Stimulated activated naive CD4-positive, alpha-beta T cell (primary cell): ENCODE measurements at regions not wholly inside any gene's neighbourhood (a gene's known extent, or its start where the extent isn't known, plus 50 kb on each side); places are given as distances from the start of the nearest gene placed in this dataset.
"Not testable (repeated sequence)": the region's sequence is repeated elsewhere in the genome, so short reads cannot be mapped to it uniquely, and the experiment has no call there.

Source experiments
- DNase-seq, 6 experiments: peaks; one replicate each; lab custom pipeline; 2025; lab: John Stamatoyannopoulos, UW

- no peak for DNase-seq
Measured at GRCh38 chrX:4059893-4060292, 346.4 kb upstream of the PRKX start.

GRCh38 chrX:4043951-4044350 is 330.5 kb upstream of the PRKX start:
- DNase-seq, result no peak

- DNase-seq, result no peak
Measured at GRCh38 chrX:4035874-4036273, 322.4 kb upstream of the PRKX start.

- DNase-seq, result no peak
Measured at GRCh38 chrX:4028151-4028550, 314.7 kb upstream of the PRKX start.

- DNase-seq, result no peak
Measured at GRCh38 chrX:4005281-4005680, 291.8 kb upstream of the PRKX start.

GRCh38 chrX:4004822-4005221 is 291.4 kb upstream of the PRKX start:
- DNase-seq, result no peak

- peak in 1 of 6 experiments; percentile 20 for DNase-seq
Measured at GRCh38 chrX:3994315-3994714, 280.9 kb upstream of the PRKX start.

- DNase-seq, result no peak
Measured at GRCh38 chrX:3990569-3990968, 277.1 kb upstream of the PRKX start.

GRCh38 chrX:3972104-3972858 is 258.8 kb upstream of the PRKX start:
- not testable (repeated sequence) for DNase-seq

GRCh38 chrX:3968749-3969148 is 255.3 kb upstream of the PRKX start:
- DNase-seq, result no peak

- no peak for DNase-seq
Measured at GRCh38 chrX:3963980-3964379, 250.5 kb upstream of the PRKX start.

- peak in 2 of 6 experiments; percentile 5 to 13 for DNase-seq
Measured at GRCh38 chrX:3962511-3963311, 249.3 kb upstream of the PRKX start.

GRCh38 chrX:3960952-3961351 is 247.5 kb upstream of the PRKX start:
- DNase-seq, result no peak

- no peak for DNase-seq
Measured at GRCh38 chrX:3951859-3952258, 238.4 kb upstream of the PRKX start.

- DNase-seq, result no peak
Measured at GRCh38 chrX:3950373-3950772, 236.9 kb upstream of the PRKX start.

GRCh38 chrX:3943965-3944364 is 230.5 kb upstream of the PRKX start:
- DNase-seq, result no peak

GRCh38 chrX:3940000-3940610 is 226.7 kb upstream of the PRKX start:
- DNase-seq, result peak in 2 of 6 experiments; percentile 12 to 16

- no peak for DNase-seq
Measured at GRCh38 chrX:3938587-3938986, 225.1 kb upstream of the PRKX start.

- not testable (repeated sequence) for DNase-seq
Measured at GRCh38 chrX:3935196-3935595, 221.7 kb upstream of the PRKX start.

GRCh38 chrX:3920424-3921017 is 207.1 kb upstream of the PRKX start:
- DNase-seq, result not testable (repeated sequence)

GRCh38 chrX:3919668-3920423 is 206.4 kb upstream of the PRKX start:
- DNase-seq, result not testable (repeated sequence)

- DNase-seq, result not testable (repeated sequence)
Measured at GRCh38 chrX:3914813-3915212, 201.4 kb upstream of the PRKX start.
